RWPE1 (cell line): ENCODE measurements at regions not wholly inside any gene's neighbourhood (a gene's known extent, or its start where the extent isn't known, plus 50 kb on each side); places are given as distances from the start of the nearest gene placed in this dataset.

Source experiments
- CTCF ChIA-PET: fragments of 350-600 bp; sonication (Branson Sonifier 250); formaldehyde crosslinking; extraction: SDS; loops from one replicate; lab custom pipeline; 2021; lab: Yijun Ruan, JAX
- POLR2A ChIA-PET: fragments of 400-600 bp; formaldehyde crosslinking; extraction: SDS; loops from one replicate; lab custom pipeline; 2020; ENCODE audit warnings: antibody characterized with exemption; ENCODE audit not compliant: low non-redundant PET; lab: Yijun Ruan, JAX
- DNase-seq: peaks from one replicate; pipeline ENCODE4 v3.0.0; 2012; ENCODE audit warnings: low spot score
- H3K27ac ChIP-seq: fragments of 450-650 bp; 2 replicates; pipeline ENCODE4 v1.5.1; 2017
- TF ChIP-seq, protein P1 (sequence below): fragments of 450-650 bp; conservative IDR thresholded peaks from 2 replicates; pipeline ENCODE4 v1.5.1; 2017; ENCODE audit warnings: low read depth, mild to moderate bottlenecking

DNA sequence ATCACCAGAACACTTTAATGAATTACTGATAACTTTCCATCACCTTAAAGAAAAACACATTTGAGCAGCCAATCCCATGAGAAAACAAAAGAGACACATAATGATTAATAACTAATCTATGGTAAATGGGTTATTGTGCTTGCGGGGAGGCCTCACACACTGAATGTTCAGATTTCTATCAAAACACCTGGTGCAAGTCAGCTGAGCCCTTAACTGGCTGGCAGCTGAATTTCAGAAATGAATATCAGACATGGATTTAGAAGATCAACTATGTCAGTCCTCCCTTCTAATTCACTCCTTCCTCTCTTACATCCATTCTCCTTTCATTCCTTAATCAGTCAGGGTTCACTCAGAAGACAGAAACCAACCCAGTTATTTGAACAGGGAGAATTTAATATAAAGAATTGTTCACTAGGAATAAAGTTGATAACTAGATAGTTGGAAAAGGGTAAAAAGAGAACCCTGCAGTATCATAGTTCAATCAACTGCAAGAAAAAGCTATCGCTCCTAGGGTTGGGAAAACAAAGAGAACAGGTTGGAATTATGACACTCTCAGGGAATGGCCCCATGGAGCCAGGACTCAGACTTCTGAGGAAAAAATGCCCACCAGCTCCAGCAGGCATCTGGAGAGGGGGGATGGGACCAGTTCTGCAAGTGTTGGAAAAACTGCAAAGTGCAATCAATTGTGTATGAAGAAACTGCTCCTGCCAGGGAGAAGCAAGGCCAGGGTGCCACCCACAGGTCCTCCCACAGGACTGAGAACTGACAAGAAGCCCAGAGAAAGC is 577.1 kb upstream of the CDH5 start:
- ChIA-PET POLR2A (no interaction called here), CTCF (interaction anchor here (0.7 kb wide), 1 partner anchor 107 kb away, joined by 3 read pairs; no protein-coding TSS in a partner anchor)
- H3K27ac ChIP-seq = no peak overlapping the region
- DNase-seq = no peak
- TF ChIP-seq, protein P1, sequence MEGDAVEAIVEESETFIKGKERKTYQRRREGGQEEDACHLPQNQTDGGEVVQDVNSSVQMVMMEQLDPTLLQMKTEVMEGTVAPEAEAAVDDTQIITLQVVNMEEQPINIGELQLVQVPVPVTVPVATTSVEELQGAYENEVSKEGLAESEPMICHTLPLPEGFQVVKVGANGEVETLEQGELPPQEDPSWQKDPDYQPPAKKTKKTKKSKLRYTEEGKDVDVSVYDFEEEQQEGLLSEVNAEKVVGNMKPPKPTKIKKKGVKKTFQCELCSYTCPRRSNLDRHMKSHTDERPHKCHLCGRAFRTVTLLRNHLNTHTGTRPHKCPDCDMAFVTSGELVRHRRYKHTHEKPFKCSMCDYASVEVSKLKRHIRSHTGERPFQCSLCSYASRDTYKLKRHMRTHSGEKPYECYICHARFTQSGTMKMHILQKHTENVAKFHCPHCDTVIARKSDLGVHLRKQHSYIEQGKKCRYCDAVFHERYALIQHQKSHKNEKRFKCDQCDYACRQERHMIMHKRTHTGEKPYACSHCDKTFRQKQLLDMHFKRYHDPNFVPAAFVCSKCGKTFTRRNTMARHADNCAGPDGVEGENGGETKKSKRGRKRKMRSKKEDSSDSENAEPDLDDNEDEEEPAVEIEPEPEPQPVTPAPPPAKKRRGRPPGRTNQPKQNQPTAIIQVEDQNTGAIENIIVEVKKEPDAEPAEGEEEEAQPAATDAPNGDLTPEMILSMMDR = no peak

DNA sequence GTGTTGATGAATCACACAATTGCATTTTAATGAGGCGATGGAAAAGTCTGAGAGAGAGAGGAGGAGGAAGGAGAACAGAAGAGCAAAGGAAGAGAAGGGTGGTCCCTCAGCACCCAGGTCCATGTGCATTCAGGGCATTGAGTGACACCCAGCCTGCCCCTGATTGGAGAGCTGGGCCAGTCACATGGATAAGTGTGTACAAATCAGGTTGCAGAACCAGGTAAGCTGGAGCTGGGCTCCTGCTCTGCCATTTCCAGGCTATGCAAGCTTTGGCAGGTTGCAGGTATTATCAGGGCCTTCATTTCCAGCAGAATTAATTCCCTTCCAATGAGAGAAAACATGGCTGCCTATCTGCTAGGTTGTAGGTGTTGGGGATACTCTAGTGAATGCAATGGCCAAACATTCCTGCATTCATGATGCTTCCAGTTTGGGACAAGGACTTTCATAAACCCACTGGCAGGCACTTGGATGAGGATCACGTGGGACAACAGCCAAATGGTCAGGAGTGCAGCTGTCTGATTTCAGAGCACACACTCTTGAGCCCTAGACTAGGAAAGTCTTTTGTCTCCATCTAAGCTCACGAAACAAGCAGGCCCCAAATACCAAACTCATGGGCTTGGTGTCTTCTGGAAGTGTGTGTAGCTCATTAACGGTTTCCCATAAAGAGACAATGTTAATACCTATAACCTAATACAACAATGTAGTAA is 577.9 kb upstream of the CDH5 start:
- TF ChIP-seq, protein P1 = no peak
- POLR2A ChIA-PET = no interaction called here
- DNase-seq = no peak
- H3K27ac ChIP-seq = no peak overlapping the region
- CTCF ChIA-PET = no interaction called here

DNA sequence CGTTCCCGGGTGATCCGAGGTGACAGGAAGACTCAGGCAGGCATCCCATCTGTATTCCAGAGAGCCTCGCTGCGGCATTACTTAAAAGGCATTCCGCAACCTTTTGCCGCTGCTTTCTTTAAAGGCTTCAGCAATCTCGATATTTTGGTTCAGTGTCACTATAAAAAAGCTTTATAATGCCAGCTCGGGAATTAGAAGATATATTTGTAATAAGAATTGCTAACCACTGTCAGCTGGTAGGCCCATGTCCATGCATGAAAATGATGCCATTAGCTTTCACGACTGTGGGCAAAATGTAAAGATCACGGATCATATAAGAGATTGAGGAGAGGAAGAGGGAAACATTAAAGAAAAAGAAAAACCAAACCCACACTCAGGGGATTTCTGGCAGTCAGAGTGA is 578.6 kb upstream of the CDH5 start:
- TF ChIP-seq, protein P1 = no peak
- H3K27ac ChIP-seq = no peak overlapping the region
- DNase-seq = no peak
- POLR2A ChIA-PET = interaction anchor here (0.7 kb wide), 1 partner anchor 21 kb away, joined by 3 read pairs; no protein-coding TSS in a partner anchor
- CTCF ChIA-PET = no interaction called here

DNA sequence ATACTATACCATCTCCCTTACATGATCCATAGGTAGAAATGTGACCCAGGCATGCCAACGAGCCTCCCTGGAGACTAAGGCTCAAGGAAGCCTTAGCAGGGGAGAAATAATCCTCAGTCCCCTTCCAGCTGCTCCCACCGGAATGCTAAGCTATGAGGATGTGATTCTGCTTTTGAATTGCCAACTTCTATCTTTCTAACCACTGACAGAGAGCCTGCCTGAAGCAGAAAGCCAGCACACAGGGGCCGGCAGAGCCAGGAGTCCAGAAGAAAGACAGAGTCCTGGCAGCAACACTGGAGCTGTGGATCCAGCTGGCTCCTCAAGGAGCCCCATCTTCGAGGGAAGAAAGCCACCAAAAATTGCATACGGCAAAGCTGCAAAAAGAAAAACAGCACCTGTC is 579.6 kb upstream of the CDH5 start:
- ChIA-PET POLR2A (no interaction called here), CTCF (no interaction called here)
- DNase-seq = no peak
- TF ChIP-seq, protein P1 = no peak
- H3K27ac ChIP-seq = no peak overlapping the region

DNA sequence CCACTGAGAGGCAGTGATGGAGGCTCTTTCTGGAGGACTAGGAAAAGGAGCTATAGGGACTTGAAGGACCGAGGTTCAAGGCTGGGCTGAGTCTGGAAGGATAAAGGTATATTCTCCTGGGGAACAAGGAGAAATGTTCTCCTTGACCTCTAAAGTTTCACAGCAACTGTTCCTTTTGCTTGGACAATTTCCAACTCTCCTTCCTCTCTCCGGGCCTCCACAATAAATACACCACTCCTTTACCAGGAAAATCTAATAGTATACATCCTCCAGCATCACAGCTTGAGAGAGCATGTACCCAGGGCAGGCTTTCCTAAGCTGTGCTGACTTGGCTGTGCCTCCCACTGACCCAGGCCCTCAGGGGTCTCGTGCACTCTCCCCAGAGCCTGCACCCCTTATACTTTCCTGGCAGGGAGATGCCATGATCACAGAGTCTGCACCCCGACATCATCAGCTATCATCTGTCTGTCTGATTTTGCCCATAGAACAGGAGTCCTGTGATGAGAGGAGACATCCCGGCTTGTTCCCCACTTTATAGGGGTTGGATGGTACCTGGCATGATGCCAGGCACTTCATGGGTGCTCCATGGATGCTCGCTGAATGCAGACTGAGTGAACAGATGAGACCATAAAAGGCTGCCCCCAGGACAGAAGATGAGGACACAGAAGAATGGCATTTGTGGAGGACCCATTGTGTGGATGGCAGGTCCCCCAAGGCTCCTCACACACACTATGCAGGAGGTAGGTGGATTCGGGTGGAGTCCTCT is 582.6 kb upstream of the CDH5 start:
- ChIA-PET POLR2A (no interaction called here), CTCF (no interaction called here)
- no peak for DNase-seq
- TF ChIP-seq, protein P1 = no peak
- H3K27ac ChIP-seq = peak overlapping the region; percentile 34; the same call in 1 of the 2 replicates
